Liver (tissue), 7 donors: ENCODE measurements at regions not wholly inside any gene's neighbourhood (a gene's known extent, or its start where the extent isn't known, plus 50 kb on each side); places are given as distances from the start of the nearest gene placed in this dataset.

Source experiments
- DNase-seq: peaks from one replicate; pipeline ENCODE4 v3.0.0-alpha.2; 2017; ENCODE audit warnings: low spot score
- H3K27ac ChIP-seq, 2 donors: one replicate each; pipeline ENCODE4 v1.7.0; 2013; ENCODE audit warnings: inconsistent platforms in 2 of 2, low read length in 2 of 2, control low read depth in 1 of 2, low read depth in 1 of 2, mild to moderate bottlenecking in 1 of 2
- H3K27me3 ChIP-seq, 4 donors: one replicate each; pipeline versions ENCODE4 v1.6.1 to v1.7.0; 2013; ENCODE audit warnings: low read length in 3 of 4, inconsistent platforms in 1 of 4, mild to moderate bottlenecking in 1 of 4, moderate library complexity in 1 of 4; ENCODE audit not compliant: control insufficient read depth in 4 of 4, insufficient read depth in 4 of 4
- H3K36me3 ChIP-seq, 4 donors: one replicate each; pipeline versions ENCODE4 v1.6.1 to v1.7.0; 2013; ENCODE audit warnings: low read length in 3 of 4, mild to moderate bottlenecking in 3 of 4, low read depth in 1 of 4, moderate library complexity in 1 of 4; ENCODE audit not compliant: control insufficient read depth in 4 of 4, insufficient read depth in 3 of 4
- H3K4me1 ChIP-seq, 4 donors: one replicate each; pipeline versions ENCODE4 v1.6.1 to v1.7.0; 2013; ENCODE audit warnings: low read length in 3 of 4, mild to moderate bottlenecking in 3 of 4, moderate library complexity in 1 of 4; ENCODE audit not compliant: control insufficient read depth in 4 of 4, insufficient read depth in 4 of 4
- H3K4me3 ChIP-seq, 3 donors: one replicate each; pipeline versions ENCODE4 v1.6.1 to v1.7.0; 2013; ENCODE audit warnings: low read length in 3 of 3, control low read depth in 1 of 3, low read depth in 1 of 3, mild to moderate bottlenecking in 1 of 3
- H3K9ac ChIP-seq, 2 donors: one replicate each; pipeline ENCODE4 v1.7.0; 2013; ENCODE audit warnings: low read length in 2 of 2, mild to moderate bottlenecking in 2 of 2, moderate library complexity in 2 of 2, control low read depth in 1 of 2, low read depth in 1 of 2
- H3K9me3 ChIP-seq, 4 donors: one replicate each; pipeline versions ENCODE4 v1.6.1 to v1.7.0; 2013; ENCODE audit warnings: low read length in 3 of 4; ENCODE audit not compliant: control insufficient read depth in 4 of 4
- ATF3 ChIP-seq: IDR thresholded peaks from 2 replicates; pipeline ENCODE4 v1.6.1; 2016; ENCODE audit warnings: antibody characterized with exemption
- CTCF ChIP-seq: fragments of 150-350 bp; IDR thresholded peaks from 2 replicates; pipeline ENCODE4 v1.5.1; 2017; ENCODE audit warnings: improper control_type of control experiment, low read depth, low read length; ENCODE audit not compliant: missing input control
- EGR1 ChIP-seq, 2 donors: IDR thresholded peaks; 2 replicates each; pipeline ENCODE4 v1.6.1; 2016 to 2018; ENCODE audit warnings: antibody characterized with exemption in 2 of 2, low read depth in 2 of 2
- FOXA1 ChIP-seq: IDR thresholded peaks from 2 replicates; pipeline ENCODE4 v1.6.1; 2016; ENCODE audit warnings: antibody characterized with exemption
- FOXA2 ChIP-seq: IDR thresholded peaks from 2 replicates; pipeline ENCODE4 v1.6.1; 2016; ENCODE audit warnings: antibody characterized with exemption
- GABPA ChIP-seq, 2 donors: IDR thresholded peaks in 1 of 2; conservative IDR thresholded peaks in 1 of 2; 2 replicates each; pipeline ENCODE4 v1.6.1; 2016; ENCODE audit warnings: antibody characterized with exemption in 2 of 2, mild to moderate bottlenecking in 1 of 2, moderate library complexity in 1 of 2
- HNF4A ChIP-seq, 2 donors: conservative IDR thresholded peaks; 2 replicates each; pipeline ENCODE4 v1.6.1; 2016; ENCODE audit warnings: antibody characterized with exemption in 2 of 2, mild to moderate bottlenecking in 2 of 2
- HNF4G ChIP-seq: IDR thresholded peaks from 2 replicates; pipeline ENCODE4 v1.6.1; 2016; ENCODE audit warnings: antibody characterized with exemption
- JUND ChIP-seq, 2 donors: IDR thresholded peaks; 2 replicates each; pipeline ENCODE4 v1.6.1; 2016; ENCODE audit warnings: antibody characterized with exemption in 2 of 2
- MAX ChIP-seq: IDR thresholded peaks from 2 replicates; pipeline ENCODE4 v1.6.1; 2016; ENCODE audit warnings: antibody characterized with exemption
- NR2F2 ChIP-seq: IDR thresholded peaks from 2 replicates; pipeline ENCODE4 v1.6.1; 2016; ENCODE audit warnings: antibody characterized with exemption
- RAD21 ChIP-seq, 2 donors: IDR thresholded peaks; 2 replicates each; pipeline ENCODE4 v1.6.1; 2016; ENCODE audit warnings: antibody characterized with exemption in 2 of 2, mild to moderate bottlenecking in 2 of 2
- REST ChIP-seq: IDR thresholded peaks from 2 replicates; pipeline ENCODE4 v1.6.1; 2016; ENCODE audit warnings: antibody characterized with exemption, mild to moderate bottlenecking
- RXRA ChIP-seq, 2 donors: IDR thresholded peaks; 2 replicates each; pipeline ENCODE4 v1.6.1; 2017 to 2018; ENCODE audit warnings: antibody characterized with exemption in 2 of 2, mild to moderate bottlenecking in 1 of 2
- SP1 ChIP-seq: IDR thresholded peaks from 2 replicates; pipeline ENCODE4 v1.6.1; 2018; ENCODE audit warnings: antibody characterized with exemption, mild to moderate bottlenecking
- TAF1 ChIP-seq: conservative IDR thresholded peaks from 2 replicates; pipeline ENCODE4 v1.6.1; 2016; ENCODE audit warnings: antibody characterized with exemption, mild to moderate bottlenecking
- YY1 ChIP-seq: IDR thresholded peaks from 2 replicates; pipeline ENCODE4 v1.6.1; 2016; ENCODE audit warnings: antibody characterized with exemption, mild to moderate bottlenecking
- ZBTB33 ChIP-seq: IDR thresholded peaks from 2 replicates; pipeline ENCODE4 v1.6.1; 2016; ENCODE audit warnings: antibody characterized with exemption
- donor health status: healthy.
- donor health status: healthy.
- donor health status: healthy.
- donor health status: healthy.

GRCh38 chr2:104127049-104127770 lies 726.7 kb upstream of the POU3F3 start:
- no peak overlapping the region for H3K9ac ChIP-seq
- H3K4me3 ChIP-seq: no peak overlapping the region
- no peaks in the 10 kb centered on the region for H3K36me3 ChIP-seq
- H3K27ac ChIP-seq: no peak overlapping the region
- TF ChIP-seq ZBTB33 (no peak), SP1 (no peak), REST (no peak), HNF4G (no peak), JUND (IDR thresholded peaks at IDR 0.05) (no peak), YY1 (no peak), GABPA (IDR thresholded peaks at IDR 0.05 in 1 of 2, conservative IDR thresholded peaks at IDR 0.05 in 1 of 2) (no peak), MAX (no peak), ATF3 (no peak), EGR1 (IDR thresholded peaks at IDR 0.05; ENCODE audit: low read depth in 2 of 2) (no peak), HNF4A (conservative IDR thresholded peaks at IDR 0.05) (no peak), FOXA2 (no peak), FOXA1 (no peak), TAF1 (no peak), CTCF (no peak), NR2F2 (no peak), RXRA (IDR thresholded peaks at IDR 0.05) (no peak), RAD21 (IDR thresholded peaks at IDR 0.05) (no peak)
- no peaks in the 10 kb centered on the region for H3K27me3 ChIP-seq
- no peaks in the 10 kb centered on the region for H3K9me3 ChIP-seq
- H3K4me1 ChIP-seq: no peaks in the 10 kb centered on the region
- DNase-seq: no peak
